ENCODE measurements at regions not wholly inside any gene's neighbourhood (a gene's known extent, or its start where the extent isn't known, plus 50 kb on each side); places are given as distances from the start of the nearest gene placed in this dataset.

DNA sequence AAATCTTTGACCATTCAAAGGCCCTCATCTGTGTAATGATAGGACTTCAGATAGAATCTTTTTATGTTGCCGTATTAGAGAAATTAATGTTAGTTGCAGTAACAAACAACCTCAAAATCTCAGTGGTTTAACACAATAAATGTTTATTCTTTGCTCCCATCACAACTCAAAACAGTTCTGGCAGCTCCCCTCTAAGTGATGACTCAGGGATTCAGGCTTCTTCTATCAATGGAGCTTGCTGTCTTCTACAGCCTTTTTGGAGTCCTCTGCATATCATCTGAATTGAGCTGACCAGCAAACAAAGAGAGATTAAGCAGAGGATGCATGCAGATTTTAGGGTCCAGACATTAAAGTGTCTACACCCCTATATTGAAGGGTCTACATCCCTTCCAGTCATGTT, 59.1 kb upstream of the RAB3GAP2 start:
- Histone ChIP-seq H3K4me3 (ENCODE audit: low read length) (no peak overlapping the region), H3K36me3 (ENCODE audit: insufficient read depth, low read length) (no peaks in the 10 kb centered on the region), H3K27me3 (ENCODE audit: insufficient read depth, low read length) (no peaks in the 10 kb centered on the region), H3K27ac (ENCODE audit: low read depth, low read length) (no peak overlapping the region), H3K9ac (ENCODE audit: low read depth, low read length) (no peak overlapping the region), H3K4me1 (ENCODE audit: insufficient read depth, low read length) (peaks cover 5% of the 10 kb centered on the region), H3K9me3 (ENCODE audit: insufficient read depth, low read depth, low read length) (no peaks in the 10 kb centered on the region)
- no CpG with 5 or more reads among the region's 1 CpG for WGBS

DNA sequence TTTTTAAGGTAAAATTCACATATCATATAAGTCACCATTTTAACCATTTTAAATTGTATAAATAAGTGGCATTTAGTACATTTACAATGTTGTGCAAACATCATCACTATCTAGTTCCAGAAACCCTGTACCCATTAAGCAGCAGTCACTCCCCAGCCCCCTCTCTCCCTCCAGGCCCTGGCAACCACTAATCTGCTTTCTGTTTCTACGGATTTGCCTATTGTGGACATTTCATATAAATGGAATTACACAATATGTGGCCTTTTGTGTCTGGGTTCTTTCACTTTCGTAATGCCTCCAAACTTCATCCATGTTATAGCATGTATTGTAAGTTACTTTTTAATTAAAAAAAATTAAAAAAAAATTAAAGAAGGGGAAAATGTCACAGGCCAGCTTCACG, 58.0 kb upstream of the RAB3GAP2 start:
- Histone ChIP-seq H3K4me1 (ENCODE audit: insufficient read depth, low read length) (no peaks in the 10 kb centered on the region), H3K27me3 (ENCODE audit: insufficient read depth, low read length) (no peaks in the 10 kb centered on the region), H3K27ac (ENCODE audit: low read depth, low read length) (no peak overlapping the region), H3K36me3 (ENCODE audit: insufficient read depth, low read length) (no peaks in the 10 kb centered on the region), H3K9ac (ENCODE audit: low read depth, low read length) (no peak overlapping the region), H3K4me3 (ENCODE audit: low read length) (no peak overlapping the region), H3K9me3 (ENCODE audit: insufficient read depth, low read depth, low read length) (no peaks in the 10 kb centered on the region)
- WGBS, result 80% methylated on average over 1 of the region's 3 CpGs

DNA sequence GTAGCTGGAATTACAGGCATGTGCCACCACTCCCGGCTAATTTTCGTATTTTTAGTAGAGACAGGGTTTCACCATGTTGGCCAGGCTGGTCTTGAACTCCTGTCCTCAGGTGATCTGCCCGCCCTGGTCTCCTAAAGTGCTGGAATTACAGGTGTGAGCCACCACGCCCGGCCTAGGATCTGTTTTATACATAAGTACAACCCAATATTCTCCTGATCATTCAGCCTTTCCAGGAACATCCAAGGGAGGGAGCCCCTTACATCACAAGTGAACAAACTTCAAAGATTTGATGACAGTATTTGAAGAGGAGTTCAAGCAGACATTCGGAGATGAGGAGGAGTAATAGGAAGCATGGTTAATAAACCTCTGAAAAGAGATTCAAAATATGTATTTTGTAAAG, 54.9 kb upstream of the RAB3GAP2 start:
- no peaks in the 10 kb centered on the region for H3K36me3 ChIP-seq (ENCODE audit: insufficient read depth, low read length)
- H3K27ac ChIP-seq (ENCODE audit: low read depth, low read length), result no peak overlapping the region
- WGBS, result 94% methylated on average over 6 of the region's 6 CpGs
- no peaks in the 10 kb centered on the region for H3K27me3 ChIP-seq (ENCODE audit: insufficient read depth, low read length)
- H3K4me1 ChIP-seq (ENCODE audit: insufficient read depth, low read length), result no peaks in the 10 kb centered on the region
- H3K4me3 ChIP-seq (ENCODE audit: low read length), result no peak overlapping the region
- no peak overlapping the region for H3K9ac ChIP-seq (ENCODE audit: low read depth, low read length)
- H3K9me3 ChIP-seq (ENCODE audit: insufficient read depth, low read depth, low read length), result no peaks in the 10 kb centered on the region

DNA sequence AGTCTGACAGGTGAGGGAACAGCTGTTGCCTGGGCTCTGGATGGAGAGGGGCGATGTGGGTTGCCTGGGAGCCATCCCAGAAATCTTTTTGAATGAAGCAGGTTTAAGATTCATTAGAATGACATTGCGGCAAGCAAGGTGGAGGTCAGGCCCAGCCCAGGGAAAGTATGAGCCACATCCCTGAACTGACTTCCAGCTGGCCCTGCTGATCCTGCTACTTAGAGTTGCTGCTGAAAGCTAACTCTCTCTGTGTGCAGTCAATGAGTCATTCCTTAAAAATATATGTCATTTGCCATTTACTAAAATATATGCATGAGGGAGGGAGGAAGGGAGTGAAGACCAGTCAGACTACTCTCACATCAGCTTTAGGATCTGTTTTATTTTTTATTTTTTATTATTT, 54.3 kb upstream of the RAB3GAP2 start:
- H3K4me1 ChIP-seq (ENCODE audit: insufficient read depth, low read length), result no peaks in the 10 kb centered on the region
- no peaks in the 10 kb centered on the region for H3K9me3 ChIP-seq (ENCODE audit: insufficient read depth, low read depth, low read length)
- H3K4me3 ChIP-seq (ENCODE audit: low read length), result no peak overlapping the region
- 76% methylated on average over 2 of the region's 2 CpGs for WGBS
- H3K9ac ChIP-seq (ENCODE audit: low read depth, low read length), result no peak overlapping the region
- no peak overlapping the region for H3K27ac ChIP-seq (ENCODE audit: low read depth, low read length)
- no peaks in the 10 kb centered on the region for H3K36me3 ChIP-seq (ENCODE audit: insufficient read depth, low read length)
- no peaks in the 10 kb centered on the region for H3K27me3 ChIP-seq (ENCODE audit: insufficient read depth, low read length)

DNA sequence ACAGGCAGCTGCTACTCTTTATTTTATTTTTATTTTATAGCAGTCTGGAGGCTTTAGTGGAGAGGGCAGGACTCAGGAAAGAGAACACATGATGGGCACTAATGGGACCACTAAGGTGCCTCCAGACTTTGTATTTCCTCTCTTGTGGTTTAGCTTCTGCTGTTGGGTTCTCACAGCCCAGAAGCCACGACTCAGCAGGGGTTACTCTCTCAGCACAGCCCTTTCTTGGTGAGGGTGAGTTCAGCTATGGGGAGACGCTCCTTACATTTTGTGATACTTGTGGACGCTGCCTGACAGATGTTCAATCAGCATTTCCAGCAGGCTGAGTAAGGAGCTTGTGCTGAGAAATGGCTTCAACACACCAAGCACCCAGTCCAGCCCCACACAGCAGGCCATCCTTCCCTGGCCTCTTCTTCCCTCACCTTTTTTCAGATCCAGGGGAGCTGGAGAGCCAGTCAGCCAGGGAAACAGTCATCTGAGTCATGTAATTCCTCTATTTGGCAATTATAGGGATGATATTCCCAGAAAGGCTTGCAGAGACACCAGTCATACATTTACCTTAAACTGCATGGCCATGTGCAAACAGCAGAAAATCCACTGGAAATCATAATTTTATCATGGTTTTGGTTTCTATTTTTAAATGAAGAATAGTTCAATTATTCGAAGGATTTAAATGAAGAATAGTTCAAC, 53.2 kb upstream of the RAB3GAP2 start:
- H3K9me3 ChIP-seq (ENCODE audit: insufficient read depth, low read depth, low read length), result no peaks in the 10 kb centered on the region
- no peak overlapping the region for H3K27ac ChIP-seq (ENCODE audit: low read depth, low read length)
- no peak overlapping the region for H3K4me3 ChIP-seq (ENCODE audit: low read length)
- H3K36me3 ChIP-seq (ENCODE audit: insufficient read depth, low read length), result no peaks in the 10 kb centered on the region
- H3K4me1 ChIP-seq (ENCODE audit: insufficient read depth, low read length), result no peaks in the 10 kb centered on the region
- WGBS, result 98% methylated on average over 4 of the region's 4 CpGs
- no peaks in the 10 kb centered on the region for H3K27me3 ChIP-seq (ENCODE audit: insufficient read depth, low read length)
- no peak overlapping the region for H3K9ac ChIP-seq (ENCODE audit: low read depth, low read length)

DNA sequence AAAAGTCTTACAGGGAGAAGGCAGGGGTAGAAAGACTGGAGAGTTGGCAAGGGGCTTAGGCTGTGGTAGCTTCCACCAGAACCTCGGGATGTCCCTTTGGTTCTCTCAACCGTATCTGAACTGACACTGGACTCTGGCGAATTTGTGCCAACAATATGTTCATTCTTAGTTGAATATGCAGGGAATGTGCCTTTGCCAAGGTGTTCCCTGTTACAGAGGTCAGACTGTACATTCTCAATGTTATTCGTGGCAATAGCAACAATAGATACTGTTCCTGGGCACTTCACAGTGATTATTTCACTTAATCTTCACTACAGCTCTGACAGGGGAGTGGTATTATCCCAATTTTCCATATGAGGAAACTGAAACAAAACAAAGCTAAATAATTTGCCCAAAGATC, 51.5 kb upstream of the RAB3GAP2 start:
- H3K4me1 ChIP-seq (ENCODE audit: insufficient read depth, low read length), result no peaks in the 10 kb centered on the region
- no peaks in the 10 kb centered on the region for H3K36me3 ChIP-seq (ENCODE audit: insufficient read depth, low read length)
- no peaks in the 10 kb centered on the region for H3K27me3 ChIP-seq (ENCODE audit: insufficient read depth, low read length)
- no peak overlapping the region for H3K27ac ChIP-seq (ENCODE audit: low read depth, low read length)
- H3K9me3 ChIP-seq (ENCODE audit: insufficient read depth, low read depth, low read length), result no peaks in the 10 kb centered on the region
- no peak overlapping the region for H3K9ac ChIP-seq (ENCODE audit: low read depth, low read length)
- no peak overlapping the region for H3K4me3 ChIP-seq (ENCODE audit: low read length)
- 93% methylated on average over 4 of the region's 4 CpGs for whole genome bisulfite sequencing

DNA sequence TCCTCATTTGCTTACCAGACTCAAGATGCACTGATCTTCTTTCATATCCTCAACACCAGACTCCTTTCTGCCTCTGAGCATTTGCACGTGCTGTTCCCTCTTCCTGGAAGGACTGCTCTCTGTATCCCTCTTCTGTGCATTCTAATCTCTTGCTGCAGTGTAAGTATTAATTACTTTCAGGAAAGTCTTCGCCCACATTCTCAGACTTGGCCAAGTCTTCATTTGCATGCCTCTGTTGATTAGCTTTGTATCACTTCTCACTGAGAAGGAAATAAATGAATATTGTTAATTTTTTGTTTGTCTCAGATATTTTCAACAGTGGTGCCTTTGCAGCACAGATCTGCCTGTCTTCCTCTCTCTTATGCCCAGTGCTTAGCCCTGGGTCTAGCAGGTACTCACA, 50.3 kb upstream of the RAB3GAP2 start:
- H3K27me3 ChIP-seq (ENCODE audit: insufficient read depth, low read length), result no peaks in the 10 kb centered on the region
- H3K36me3 ChIP-seq (ENCODE audit: insufficient read depth, low read length), result no peaks in the 10 kb centered on the region
- no peaks in the 10 kb centered on the region for H3K9me3 ChIP-seq (ENCODE audit: insufficient read depth, low read depth, low read length)
- no peak overlapping the region for H3K27ac ChIP-seq (ENCODE audit: low read depth, low read length)
- H3K4me3 ChIP-seq (ENCODE audit: low read length), result no peak overlapping the region
- no peaks in the 10 kb centered on the region for H3K4me1 ChIP-seq (ENCODE audit: insufficient read depth, low read length)
- 70% methylated on average over 2 of the region's 2 CpGs for WGBS
- H3K9ac ChIP-seq (ENCODE audit: low read depth, low read length), result no peak overlapping the region
